Endothelial cell of umbilical vein (primary cell): ENCODE measurements at regions not wholly inside any gene's neighbourhood (a gene's known extent, or its start where the extent isn't known, plus 50 kb on each side); places are given as distances from the start of the nearest gene placed in this dataset.
A peak's percentile ranks its signal among the peaks of the same experiment; 100 is the strongest.

Source experiments
- EZH2 ChIP-seq: IDR thresholded peaks from 2 replicates; pipeline ENCODE4 v1.6.1; 2012; ENCODE audit warnings: borderline replicate concordance, low read depth, mild to moderate bottlenecking, moderate library complexity, low read length, inconsistent platforms; ENCODE audit not compliant: severe bottlenecking
- FOS ChIP-seq: IDR thresholded peaks from 2 replicates; pipeline ENCODE4 v1.6.1; 2011; ENCODE audit warnings: mild to moderate bottlenecking, low read length, moderate library complexity, borderline replicate concordance; ENCODE audit not compliant: insufficient read depth
- GATA2 ChIP-seq: IDR thresholded peaks from 2 replicates; pipeline ENCODE4 v1.7.0; 2011; ENCODE audit warnings: low read depth, mild to moderate bottlenecking, moderate library complexity, mixed read lengths, low read length; ENCODE audit not compliant: insufficient read length, insufficient read depth
- JUN ChIP-seq: IDR thresholded peaks from 2 replicates; pipeline ENCODE4 v1.6.1; 2011; ENCODE audit warnings: borderline replicate concordance, low read depth; ENCODE audit not compliant: insufficient read length, insufficient read depth
- POLR2A ChIP-seq: IDR thresholded peaks from 2 replicates; pipeline ENCODE4 v1.6.1; 2012; ENCODE audit warnings: low read depth, mild to moderate bottlenecking, control low read depth, low read length
- POLR2AphosphoS5 ChIP-seq: IDR thresholded peaks from 2 replicates; pipeline ENCODE4 v1.6.1; 2012; ENCODE audit warnings: low read depth, mild to moderate bottlenecking, control low read depth, low read length, moderate library complexity; ENCODE audit not compliant: insufficient read depth
- TF ChIP-seq, protein P1 (sequence below), 2 donors: IDR thresholded peaks; 1 replicate in 1 of 2; 2 replicates in 1 of 2; pipeline ENCODE4 v1.5.1; 2011; ENCODE audit warnings: low read length in 2 of 2, mild to moderate bottlenecking in 2 of 2, moderate library complexity in 2 of 2, control low read depth in 1 of 2, inconsistent platforms in 1 of 2, low read depth in 1 of 2; ENCODE audit not compliant: insufficient read depth in 1 of 2; ENCODE audit errors: extremely low read depth in 1 of 2
- TF ChIP-seq, protein P2 (sequence below): IDR thresholded peaks from 2 replicates; pipeline ENCODE4 v1.6.1; 2011; ENCODE audit not compliant: insufficient read depth, insufficient read length

DNA sequence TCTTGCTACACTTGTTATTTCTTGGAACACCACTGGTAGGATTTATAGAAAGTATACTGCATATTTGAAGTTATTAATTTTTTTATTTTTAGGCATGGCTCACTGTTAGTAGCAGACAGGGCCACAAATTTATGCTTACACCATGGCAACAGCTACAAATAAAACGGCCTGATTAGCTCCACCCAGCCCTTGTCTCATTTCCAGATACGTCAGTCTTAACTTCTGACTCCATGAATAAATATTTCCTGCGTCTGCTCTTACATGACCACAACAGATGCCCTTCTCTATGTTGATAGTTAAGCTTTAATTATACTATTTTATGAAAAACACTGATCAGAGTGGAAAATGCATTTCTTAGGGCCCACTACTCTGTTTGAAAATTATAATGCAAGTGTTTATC, 62.3 kb upstream of the CPOX start:
- TF ChIP-seq, protein P1, sequence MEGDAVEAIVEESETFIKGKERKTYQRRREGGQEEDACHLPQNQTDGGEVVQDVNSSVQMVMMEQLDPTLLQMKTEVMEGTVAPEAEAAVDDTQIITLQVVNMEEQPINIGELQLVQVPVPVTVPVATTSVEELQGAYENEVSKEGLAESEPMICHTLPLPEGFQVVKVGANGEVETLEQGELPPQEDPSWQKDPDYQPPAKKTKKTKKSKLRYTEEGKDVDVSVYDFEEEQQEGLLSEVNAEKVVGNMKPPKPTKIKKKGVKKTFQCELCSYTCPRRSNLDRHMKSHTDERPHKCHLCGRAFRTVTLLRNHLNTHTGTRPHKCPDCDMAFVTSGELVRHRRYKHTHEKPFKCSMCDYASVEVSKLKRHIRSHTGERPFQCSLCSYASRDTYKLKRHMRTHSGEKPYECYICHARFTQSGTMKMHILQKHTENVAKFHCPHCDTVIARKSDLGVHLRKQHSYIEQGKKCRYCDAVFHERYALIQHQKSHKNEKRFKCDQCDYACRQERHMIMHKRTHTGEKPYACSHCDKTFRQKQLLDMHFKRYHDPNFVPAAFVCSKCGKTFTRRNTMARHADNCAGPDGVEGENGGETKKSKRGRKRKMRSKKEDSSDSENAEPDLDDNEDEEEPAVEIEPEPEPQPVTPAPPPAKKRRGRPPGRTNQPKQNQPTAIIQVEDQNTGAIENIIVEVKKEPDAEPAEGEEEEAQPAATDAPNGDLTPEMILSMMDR (IDR thresholded peaks at IDR 0.05; ENCODE audit: extremely low read depth in 1 of 2, insufficient read depth in 1 of 2, low read depth in 1 of 2, low read length in 2 of 2), result no peak
- TF ChIP-seq JUN, result peak; percentile 59
- TF ChIP-seq, protein P2, sequence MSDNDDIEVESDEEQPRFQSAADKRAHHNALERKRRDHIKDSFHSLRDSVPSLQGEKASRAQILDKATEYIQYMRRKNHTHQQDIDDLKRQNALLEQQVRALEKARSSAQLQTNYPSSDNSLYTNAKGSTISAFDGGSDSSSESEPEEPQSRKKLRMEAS, result no peak
- TF ChIP-seq POLR2A, result no peak
- no peak for TF ChIP-seq EZH2
- TF ChIP-seq POLR2AphosphoS5, result no peak
- no peak for TF ChIP-seq GATA2
- no peak for TF ChIP-seq FOS
